ENCODE measurements at regions not wholly inside any gene's neighbourhood (a gene's known extent, or its start where the extent isn't known, plus 50 kb on each side); places are given as distances from the start of the nearest gene placed in this dataset.

- H3K9me3 ChIP-seq (ENCODE audit: control insufficient read depth in 1 of 2, insufficient read depth in 1 of 2, low read depth in 1 of 2, low read length in 2 of 2) = no peaks in the 10 kb centered on the region
- no peaks in the 10 kb centered on the region for H3K36me3 ChIP-seq (ENCODE audit: control insufficient read depth in 1 of 2, insufficient read depth in 2 of 2, low read length in 2 of 2)
- no peak overlapping the region for H3K27ac ChIP-seq (ENCODE audit: low read depth, low read length)
- intact Hi-C loops (cut with micrococcal nuclease) = no loop called here
- H4K20me1 ChIP-seq (ENCODE audit: insufficient read depth) = no peaks in the 10 kb centered on the region
- peaks cover 2% of the 10 kb centered on the region; the same call in 1 of the 2 replicates for H3K9me2 ChIP-seq (ENCODE audit: insufficient read depth)
- H3K79me2 ChIP-seq (ENCODE audit: insufficient read depth, low read length) = no peaks in the 10 kb centered on the region
- no peak overlapping the region for H3K4me2 ChIP-seq (ENCODE audit: low read length)
- H2AFZ ChIP-seq (ENCODE audit: low read depth, low read length, poor library complexity, severe bottlenecking) = no peak overlapping the region
- no peak for TF ChIP-seq MAX (IDR thresholded peaks at IDR 0.05)
- TF ChIP-seq JUND (IDR thresholded peaks at IDR 0.05) = no peak
- TF ChIP-seq POLR2AphosphoS5 (IDR thresholded peaks at IDR 0.05; ENCODE audit: low read depth, low read length) = no peak
- DNase-seq (ENCODE audit: low read depth, low spot score) = no peak
- no TSS peak for BruUV-seq (replicated peaks)
- no peaks in the 10 kb centered on the region for H3K4me1 ChIP-seq (ENCODE audit: control insufficient read depth in 1 of 2, insufficient read depth in 2 of 2, low read length in 2 of 2)
- ChIA-PET RAD21 (ENCODE audit: low non-redundant PET in 1 of 2, low total read pairs in 2 of 2, uncharacterized antibody in 2 of 2, unreplicated experiment in 2 of 2) (no interaction called here), CTCF (no interaction called here), POLR2A (no interaction called here)
- H3K27me3 ChIP-seq (ENCODE audit: insufficient read depth, low read length) = no peaks in the 10 kb centered on the region
- H3K9ac ChIP-seq (ENCODE audit: low read length) = no peak overlapping the region
- no peak overlapping the region for H3K4me3 ChIP-seq (replicated peaks in 1 of 2; ENCODE audit: low read depth in 1 of 2, low read length in 2 of 2)
- no peak for ATAC-seq
Observed at GRCh38 chr6:82569022-82569421, 205.4 kb downstream of the TPBG start.

GRCh38 chr6:82570083-82570482 is 206.5 kb downstream of the TPBG start:
- H3K9ac ChIP-seq (ENCODE audit: low read length) = no peak overlapping the region
- CTCF ChIA-PET = no interaction called here
- H3K4me3 ChIP-seq (replicated peaks in 1 of 2; ENCODE audit: low read depth in 1 of 2, low read length in 2 of 2) = no peak overlapping the region
- no TSS peak for BruUV-seq (replicated peaks)
- no peaks in the 10 kb centered on the region for H3K27me3 ChIP-seq (ENCODE audit: insufficient read depth, low read length)
- H3K9me3 ChIP-seq (ENCODE audit: control insufficient read depth in 1 of 2, insufficient read depth in 1 of 2, low read depth in 1 of 2, low read length in 2 of 2) = no peaks in the 10 kb centered on the region
- no peaks in the 10 kb centered on the region for H3K36me3 ChIP-seq (ENCODE audit: control insufficient read depth in 1 of 2, insufficient read depth in 2 of 2, low read length in 2 of 2)
- no peak for ATAC-seq
- no peaks in the 10 kb centered on the region for H4K20me1 ChIP-seq (ENCODE audit: insufficient read depth)
- TF ChIP-seq POLR2A (IDR thresholded peaks at IDR 0.05; ENCODE audit: borderline replicate concordance, extremely low read depth, insufficient read depth, insufficient read length) (no peak), SIN3A (IDR thresholded peaks at IDR 0.05; ENCODE audit: low read depth) (no peak), EZH2 (IDR thresholded peaks at IDR 0.05) (no peak), YY1 (IDR thresholded peaks at IDR 0.05; ENCODE audit: extremely low read depth, insufficient replicate concordance, low read depth, low read length) (no peak), REST (IDR thresholded peaks at IDR 0.05; ENCODE audit: low read depth) (no peak), ATF3 (IDR thresholded peaks at IDR 0.05) (no peak), ZBTB33 (IDR thresholded peaks at IDR 0.05; ENCODE audit: extremely low read depth, insufficient replicate concordance, low read length) (no peak), CBX3 (IDR thresholded peaks at IDR 0.05; ENCODE audit: low read depth) (no peak), CEBPB (IDR thresholded peaks at IDR 0.05; ENCODE audit: low read depth) (no peak), FOSL1 (IDR thresholded peaks at IDR 0.05; ENCODE audit: low read depth) (no peak), SP1 (IDR thresholded peaks at IDR 0.05; ENCODE audit: low read depth) (no peak), RAD21 (IDR thresholded peaks at IDR 0.05; ENCODE audit: low read depth) (no peak)
- peaks cover 2% of the 10 kb centered on the region; the same call in 1 of the 2 replicates for H3K9me2 ChIP-seq (ENCODE audit: insufficient read depth)
- H3K27ac ChIP-seq (ENCODE audit: low read depth, low read length) = no peak overlapping the region
- intact Hi-C loops (cut with micrococcal nuclease) = no loop called here
- POLR2A ChIA-PET = no interaction called here
- H2AFZ ChIP-seq (ENCODE audit: low read depth, low read length, poor library complexity, severe bottlenecking) = no peak overlapping the region
- no peaks in the 10 kb centered on the region for H3K79me2 ChIP-seq (ENCODE audit: insufficient read depth, low read length)
- no peak for DNase-seq (ENCODE audit: low read depth, low spot score)
- no peak overlapping the region for H3K4me2 ChIP-seq (ENCODE audit: low read length)
- no peaks in the 10 kb centered on the region for H3K4me1 ChIP-seq (ENCODE audit: control insufficient read depth in 1 of 2, insufficient read depth in 2 of 2, low read length in 2 of 2)
- RAD21 ChIA-PET (ENCODE audit: low non-redundant PET in 1 of 2, low total read pairs in 2 of 2, uncharacterized antibody in 2 of 2, unreplicated experiment in 2 of 2) = no interaction called here
